IPS-20b (cell line): ENCODE measurements at regions not wholly inside any gene's neighbourhood (a gene's known extent, or its start where the extent isn't known, plus 50 kb on each side); places are given as distances from the start of the nearest gene placed in this dataset.

Experiments
- H3K27ac ChIP-seq: one replicate; pipeline ENCODE4 v1.5.1; 2013; ENCODE audit warnings: low read length
- H3K27me3 ChIP-seq: 2 replicates; pipeline ENCODE4 v1.6.1; 2013; ENCODE audit warnings: mild to moderate bottlenecking, low read length, inconsistent platforms; ENCODE audit not compliant: insufficient read depth
- H3K36me3 ChIP-seq: 2 replicates; pipeline ENCODE4 v1.6.1; 2013; ENCODE audit warnings: low read depth, mild to moderate bottlenecking, inconsistent platforms, low read length, moderate library complexity; ENCODE audit not compliant: insufficient read depth
- H3K4me1 ChIP-seq: 2 replicates; pipeline ENCODE4 v1.6.1; 2013; ENCODE audit warnings: mild to moderate bottlenecking, control low read depth, inconsistent platforms, low read length, moderate library complexity; ENCODE audit not compliant: insufficient read depth
- H3K4me3 ChIP-seq: 2 replicates; pipeline ENCODE4 v1.5.1; 2013; ENCODE audit warnings: mild to moderate bottlenecking, low read length, inconsistent platforms
- H3K9ac ChIP-seq: 2 replicates; pipeline ENCODE4 v1.6.1; 2013; ENCODE audit warnings: low read depth, mild to moderate bottlenecking, inconsistent platforms, low read length, moderate library complexity
- H3K9me3 ChIP-seq: 2 replicates; pipeline ENCODE4 v1.6.1; 2013; ENCODE audit warnings: mild to moderate bottlenecking, low read depth, low read length, inconsistent platforms; ENCODE audit not compliant: insufficient read depth

DNA sequence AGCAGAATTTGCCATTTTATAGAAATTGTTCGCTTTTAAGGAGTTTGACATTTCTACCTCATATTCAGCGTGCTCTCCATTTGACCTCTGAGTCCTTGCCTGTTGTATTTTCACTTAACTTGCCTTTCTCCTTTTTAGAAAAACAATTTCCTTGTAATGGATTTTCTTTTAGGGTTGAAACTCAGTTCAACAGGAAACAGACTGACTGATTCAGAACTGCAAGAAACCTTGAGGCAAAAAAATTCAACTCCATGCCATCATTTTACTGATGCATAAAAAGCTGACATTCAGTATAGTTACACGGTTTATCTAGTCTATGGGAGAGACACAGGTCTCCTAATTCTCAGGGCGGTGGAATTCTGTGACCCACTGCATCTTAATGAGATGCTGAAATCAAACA is 59.8 kb downstream of the MRPS30 start:
- Histone ChIP-seq H3K27ac (no peak overlapping the region), H3K4me3 (no peak overlapping the region), H3K36me3 (no peaks in the 10 kb centered on the region), H3K9ac (no peak overlapping the region), H3K4me1 (no peaks in the 10 kb centered on the region), H3K9me3 (no peaks in the 10 kb centered on the region), H3K27me3 (no peaks in the 10 kb centered on the region)

GRCh38 chr5:44869928-44870327 is 61.2 kb downstream of the MRPS30 start:
- Histone ChIP-seq H3K27ac (no peak overlapping the region), H3K9me3 (no peaks in the 10 kb centered on the region), H3K27me3 (no peaks in the 10 kb centered on the region), H3K4me3 (no peak overlapping the region), H3K36me3 (no peaks in the 10 kb centered on the region), H3K4me1 (no peaks in the 10 kb centered on the region), H3K9ac (no peak overlapping the region)

GRCh38 chr5:44870430-44870829 is 61.7 kb downstream of the MRPS30 start:
- no peak overlapping the region for H3K9ac ChIP-seq
- H3K4me3 ChIP-seq = no peak overlapping the region
- no peaks in the 10 kb centered on the region for H3K4me1 ChIP-seq
- no peaks in the 10 kb centered on the region for H3K36me3 ChIP-seq
- no peaks in the 10 kb centered on the region for H3K9me3 ChIP-seq
- no peaks in the 10 kb centered on the region for H3K27me3 ChIP-seq
- no peak overlapping the region for H3K27ac ChIP-seq

- Histone ChIP-seq H3K27ac (no peak overlapping the region), H3K4me3 (no peak overlapping the region), H3K36me3 (no peaks in the 10 kb centered on the region), H3K9me3 (no peaks in the 10 kb centered on the region), H3K9ac (no peak overlapping the region), H3K4me1 (no peaks in the 10 kb centered on the region), H3K27me3 (no peaks in the 10 kb centered on the region)
Measured at GRCh38 chr5:44871401-44871800, 62.7 kb downstream of the MRPS30 start.

- no peak overlapping the region for H3K9ac ChIP-seq
- no peaks in the 10 kb centered on the region for H3K9me3 ChIP-seq
Measured at GRCh38 chr5:44875661-44876605, 67.2 kb downstream of the MRPS30 start.

DNA sequence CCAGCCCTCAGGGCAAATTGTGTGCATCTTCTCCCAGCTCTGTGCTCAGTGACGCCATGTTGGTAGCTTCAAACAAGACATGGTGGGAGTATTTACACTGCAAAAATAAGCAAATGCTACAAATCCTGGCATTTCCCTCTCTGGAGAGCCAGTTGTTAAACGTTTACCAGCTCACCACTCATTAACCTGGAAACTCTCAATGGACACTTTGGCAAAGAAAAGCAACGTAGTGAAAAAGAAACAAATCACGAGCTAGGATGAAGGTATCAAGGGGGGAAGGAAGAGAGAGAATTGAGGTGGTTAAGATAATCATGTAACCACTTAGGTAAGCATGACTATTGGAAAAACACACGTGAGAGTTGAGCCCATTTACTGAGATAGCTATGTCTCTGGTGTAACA is 72.5 kb downstream of the MRPS30 start:
- no peaks in the 10 kb centered on the region for H3K9me3 ChIP-seq
- H3K4me1 ChIP-seq = no peaks in the 10 kb centered on the region
- H3K4me3 ChIP-seq = no peak overlapping the region
- H3K9ac ChIP-seq = no peak overlapping the region
- no peak overlapping the region for H3K27ac ChIP-seq
- H3K27me3 ChIP-seq = no peaks in the 10 kb centered on the region
- H3K36me3 ChIP-seq = no peaks in the 10 kb centered on the region

More at GRCh38 chr5:44875661-44876605, 67.2 kb downstream of the MRPS30 start:
- Histone ChIP-seq H3K36me3 (no peaks in the 10 kb centered on the region), H3K4me3 (no peak overlapping the region), H3K27ac (no peak overlapping the region), H3K4me1 (no peaks in the 10 kb centered on the region), H3K27me3 (no peaks in the 10 kb centered on the region)

- Histone ChIP-seq H3K36me3 (no peaks in the 10 kb centered on the region), H3K27me3 (no peaks in the 10 kb centered on the region), H3K27ac (no peak overlapping the region), H3K4me3 (no peak overlapping the region), H3K4me1 (no peaks in the 10 kb centered on the region), H3K9me3 (no peaks in the 10 kb centered on the region), H3K9ac (no peak overlapping the region)
Measured at GRCh38 chr5:44884036-44884435, 75.3 kb downstream of the MRPS30 start.

DNA sequence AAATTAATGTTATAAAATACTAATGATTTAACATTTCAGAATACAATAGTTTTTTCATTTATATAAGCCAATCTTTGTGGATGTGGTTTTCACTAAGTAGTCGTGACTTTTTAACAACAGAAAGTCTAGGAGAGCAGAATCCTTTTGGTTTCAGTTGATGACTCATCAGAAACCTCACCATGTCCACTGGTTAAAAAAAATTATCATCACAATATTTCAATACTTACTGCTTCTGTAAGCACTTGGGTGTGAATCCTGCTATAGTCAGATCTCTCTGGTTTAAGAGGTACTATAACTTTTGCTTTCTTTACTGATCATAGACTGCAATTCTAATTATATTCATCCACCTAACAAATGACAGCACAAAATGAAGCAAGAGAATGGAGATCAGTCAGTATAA is 77.2 kb downstream of the MRPS30 start:
- Histone ChIP-seq H3K27me3 (no peaks in the 10 kb centered on the region), H3K9me3 (no peaks in the 10 kb centered on the region), H3K4me3 (no peak overlapping the region), H3K9ac (no peak overlapping the region), H3K27ac (no peak overlapping the region), H3K36me3 (no peaks in the 10 kb centered on the region), H3K4me1 (no peaks in the 10 kb centered on the region)

DNA sequence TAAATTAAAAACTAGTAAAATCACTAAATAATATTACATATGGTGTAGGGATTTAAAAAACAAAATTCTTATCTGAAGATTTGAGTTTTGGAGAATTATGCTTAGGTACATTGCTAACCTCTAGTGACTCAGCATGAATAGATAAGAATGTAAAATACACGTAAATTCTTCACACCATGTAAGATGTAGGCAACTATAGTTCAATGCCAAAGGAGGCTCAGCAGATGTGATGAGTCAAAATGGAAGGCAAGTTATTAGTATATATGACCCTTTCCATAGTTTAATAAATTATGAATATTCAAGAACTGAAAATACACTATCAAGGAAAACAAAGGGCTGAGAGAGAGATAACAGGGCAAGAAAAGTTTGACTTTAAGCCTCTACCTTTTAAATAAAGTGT is 79.0 kb downstream of the MRPS30 start:
- H3K36me3 ChIP-seq = no peaks in the 10 kb centered on the region

GRCh38 chr5:44888435-44888834 is 79.7 kb downstream of the MRPS30 start:
- no peak overlapping the region for H3K4me3 ChIP-seq
- H3K4me1 ChIP-seq = no peaks in the 10 kb centered on the region
- H3K27me3 ChIP-seq = no peaks in the 10 kb centered on the region
- H3K27ac ChIP-seq = no peak overlapping the region
- H3K36me3 ChIP-seq = no peaks in the 10 kb centered on the region
- no peak overlapping the region for H3K9ac ChIP-seq
- no peaks in the 10 kb centered on the region for H3K9me3 ChIP-seq

More for the DNA sequence above, 79.0 kb downstream of the MRPS30 start:
- H3K27ac ChIP-seq = no peak overlapping the region
- no peak overlapping the region for H3K9ac ChIP-seq
- H3K4me1 ChIP-seq = no peaks in the 10 kb centered on the region
- H3K9me3 ChIP-seq = no peaks in the 10 kb centered on the region
- no peak overlapping the region for H3K4me3 ChIP-seq
- no peaks in the 10 kb centered on the region for H3K27me3 ChIP-seq

- no peaks in the 10 kb centered on the region for H3K9me3 ChIP-seq
- no peak overlapping the region for H3K27ac ChIP-seq
- no peak overlapping the region for H3K4me3 ChIP-seq
- no peaks in the 10 kb centered on the region for H3K36me3 ChIP-seq
- H3K4me1 ChIP-seq = no peaks in the 10 kb centered on the region
- no peak overlapping the region for H3K9ac ChIP-seq
- no peaks in the 10 kb centered on the region for H3K27me3 ChIP-seq
Measured at GRCh38 chr5:44891116-44891515, 82.4 kb downstream of the MRPS30 start.

GRCh38 chr5:44900273-44900954 is 91.7 kb downstream of the MRPS30 start:
- H3K9ac ChIP-seq = no peak overlapping the region
- H3K4me3 ChIP-seq = no peak overlapping the region
- H3K4me1 ChIP-seq = peaks cover 3% of the 10 kb centered on the region; the same call in 1 of the 2 replicates
- no peaks in the 10 kb centered on the region for H3K9me3 ChIP-seq
- H3K27ac ChIP-seq = no peak overlapping the region
- H3K36me3 ChIP-seq = no peaks in the 10 kb centered on the region
- no peaks in the 10 kb centered on the region for H3K27me3 ChIP-seq
